ENCODE measurements at regions not wholly inside any gene's neighbourhood (a gene's known extent, or its start where the extent isn't known, plus 50 kb on each side); places are given as distances from the start of the nearest gene placed in this dataset.

DNA sequence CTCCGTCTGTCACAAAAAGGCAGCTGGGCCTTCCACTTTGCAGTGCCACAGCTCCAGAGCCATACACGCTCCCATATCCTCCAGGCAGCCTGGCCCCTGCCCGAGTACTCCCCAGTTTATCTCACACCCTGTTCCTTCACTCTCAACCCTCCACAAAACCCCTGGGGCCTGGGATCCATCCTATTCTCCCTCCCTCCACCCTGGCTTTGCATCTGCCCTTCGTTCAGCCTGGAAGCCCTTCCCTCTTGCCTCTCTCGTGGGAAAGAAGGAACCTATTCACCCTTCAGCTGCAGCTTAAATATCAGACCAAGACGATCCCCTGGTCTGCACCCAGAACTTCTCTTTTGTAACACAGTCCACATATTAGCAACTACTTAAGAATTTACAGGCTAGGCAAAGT is 56.7 kb downstream of the CAMK2N1 start:
- H4K20me1 ChIP-seq (ENCODE audit: insufficient read depth) = no peaks in the 10 kb centered on the region
- no peak overlapping the region for H3K27ac ChIP-seq
- ChIA-PET POLR2A (ENCODE audit: unreplicated experiment) (no interaction called here), CTCF (interaction anchor here (1.2 kb wide), 1 partner anchor 68 kb away, joined by 7 read pairs; no protein-coding TSS in a partner anchor)
- no peak for DNase-seq
- no peak for TF ChIP-seq EZH2 (IDR thresholded peaks at IDR 0.05; ENCODE audit: low read depth)
- TF ChIP-seq, protein P1, sequence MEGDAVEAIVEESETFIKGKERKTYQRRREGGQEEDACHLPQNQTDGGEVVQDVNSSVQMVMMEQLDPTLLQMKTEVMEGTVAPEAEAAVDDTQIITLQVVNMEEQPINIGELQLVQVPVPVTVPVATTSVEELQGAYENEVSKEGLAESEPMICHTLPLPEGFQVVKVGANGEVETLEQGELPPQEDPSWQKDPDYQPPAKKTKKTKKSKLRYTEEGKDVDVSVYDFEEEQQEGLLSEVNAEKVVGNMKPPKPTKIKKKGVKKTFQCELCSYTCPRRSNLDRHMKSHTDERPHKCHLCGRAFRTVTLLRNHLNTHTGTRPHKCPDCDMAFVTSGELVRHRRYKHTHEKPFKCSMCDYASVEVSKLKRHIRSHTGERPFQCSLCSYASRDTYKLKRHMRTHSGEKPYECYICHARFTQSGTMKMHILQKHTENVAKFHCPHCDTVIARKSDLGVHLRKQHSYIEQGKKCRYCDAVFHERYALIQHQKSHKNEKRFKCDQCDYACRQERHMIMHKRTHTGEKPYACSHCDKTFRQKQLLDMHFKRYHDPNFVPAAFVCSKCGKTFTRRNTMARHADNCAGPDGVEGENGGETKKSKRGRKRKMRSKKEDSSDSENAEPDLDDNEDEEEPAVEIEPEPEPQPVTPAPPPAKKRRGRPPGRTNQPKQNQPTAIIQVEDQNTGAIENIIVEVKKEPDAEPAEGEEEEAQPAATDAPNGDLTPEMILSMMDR (conservative IDR thresholded peaks at IDR 0.05) = no peak
- BruUV-seq (replicated peaks) = no TSS peak
- 0 out of 2 replicates have a peak, but pooled peaks cover 1% of the 10 kb centered on the region for H3K9me3 ChIP-seq (ENCODE audit: insufficient read depth, low read depth)
- intact Hi-C loops (cut with micrococcal nuclease; ENCODE audit: unreplicated experiment) = no loop called here
- peaks cover 13% of the 10 kb centered on the region for H3K4me1 ChIP-seq (replicated peaks; ENCODE audit: insufficient read depth)
- H3K79me2 ChIP-seq (ENCODE audit: low read depth) = no peaks in the 10 kb centered on the region
- H3K9me2 ChIP-seq (ENCODE audit: insufficient read depth) = no peaks in the 10 kb centered on the region
- no peak overlapping the region for H3K4me3 ChIP-seq
- H2AFZ ChIP-seq = no peak overlapping the region
- no peaks in the 10 kb centered on the region for H3K27me3 ChIP-seq (ENCODE audit: insufficient read depth, low read depth)
- H3K36me3 ChIP-seq (ENCODE audit: low read depth) = no peaks in the 10 kb centered on the region
- peaks cover 13% of the 10 kb centered on the region for H3F3A ChIP-seq (ENCODE audit: insufficient read depth, low read depth)
- H3K4me2 ChIP-seq = no peak overlapping the region

DNA sequence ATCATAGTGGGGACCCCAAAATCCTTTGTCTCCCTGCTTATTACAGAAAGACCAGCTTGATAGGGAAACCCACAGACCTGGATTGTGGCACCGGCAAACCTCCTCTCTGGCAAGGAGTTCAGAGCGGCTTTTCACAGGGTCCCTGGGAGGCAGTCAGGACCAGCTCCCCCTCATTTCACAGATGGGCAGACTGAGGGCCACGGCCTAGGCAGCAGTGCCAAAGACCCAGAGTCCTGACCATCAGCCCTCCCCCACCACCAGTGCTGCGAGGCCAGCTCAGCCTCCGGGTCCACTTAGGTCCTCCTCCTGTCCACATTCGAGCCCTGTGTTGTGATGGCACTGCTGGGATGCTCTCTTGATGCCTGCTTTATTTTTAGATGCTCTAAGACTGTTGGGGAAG is 57.2 kb downstream of the CAMK2N1 start:
- intact Hi-C loops (cut with micrococcal nuclease; ENCODE audit: unreplicated experiment) = no loop called here
- ChIA-PET POLR2A (ENCODE audit: unreplicated experiment) (no interaction called here), CTCF (interaction anchor here (1.2 kb wide), 1 partner anchor 67 kb away, joined by 7 read pairs; no protein-coding TSS in a partner anchor)
- no peaks in the 10 kb centered on the region for H4K20me1 ChIP-seq (ENCODE audit: insufficient read depth)
- H3K36me3 ChIP-seq (ENCODE audit: low read depth) = no peaks in the 10 kb centered on the region
- 0 out of 2 replicates have a peak, but pooled peaks cover 2% of the 10 kb centered on the region for H3K9me3 ChIP-seq (ENCODE audit: insufficient read depth, low read depth)
- no peak overlapping the region for H3K27ac ChIP-seq
- TF ChIP-seq EZH2 (IDR thresholded peaks at IDR 0.05; ENCODE audit: low read depth) = no peak
- TF ChIP-seq, protein P1 (conservative IDR thresholded peaks at IDR 0.05) = no peak
- no peak overlapping the region for H3K4me3 ChIP-seq
- H2AFZ ChIP-seq = no peak overlapping the region
- peaks cover 13% of the 10 kb centered on the region for H3F3A ChIP-seq (ENCODE audit: insufficient read depth, low read depth)
- no TSS peak for BruUV-seq (replicated peaks)
- no peak for DNase-seq
- no peaks in the 10 kb centered on the region for H3K27me3 ChIP-seq (ENCODE audit: insufficient read depth, low read depth)
- H3K4me1 ChIP-seq (replicated peaks; ENCODE audit: insufficient read depth) = peaks cover 13% of the 10 kb centered on the region
- no peak overlapping the region for H3K4me2 ChIP-seq
- H3K79me2 ChIP-seq (ENCODE audit: low read depth) = no peaks in the 10 kb centered on the region
- no peaks in the 10 kb centered on the region for H3K9me2 ChIP-seq (ENCODE audit: insufficient read depth)

GRCh38 chr1:20426923-20427322 is 59.1 kb downstream of the CAMK2N1 start:
- TF ChIP-seq, protein P1 (conservative IDR thresholded peaks at IDR 0.05) = no peak
- no peak for TF ChIP-seq EZH2 (IDR thresholded peaks at IDR 0.05; ENCODE audit: low read depth)
- Histone ChIP-seq H3K27ac (peak overlapping the region; percentile 60), H3K4me3 (no peak overlapping the region), H3K9me3 (ENCODE audit: insufficient read depth, low read depth) (0 out of 2 replicates have a peak, but pooled peaks cover 2% of the 10 kb centered on the region), H3K27me3 (ENCODE audit: insufficient read depth, low read depth) (no peaks in the 10 kb centered on the region), H3K4me1 (replicated peaks; ENCODE audit: insufficient read depth) (peaks cover 13% of the 10 kb centered on the region), H2AFZ (peak overlapping the region; percentile 58; the same call in 1 of the 2 replicates), H4K20me1 (ENCODE audit: insufficient read depth) (no peaks in the 10 kb centered on the region), H3F3A (ENCODE audit: insufficient read depth, low read depth) (peaks cover 13% of the 10 kb centered on the region), H3K79me2 (ENCODE audit: low read depth) (no peaks in the 10 kb centered on the region), H3K36me3 (ENCODE audit: low read depth) (no peaks in the 10 kb centered on the region), H3K9me2 (ENCODE audit: insufficient read depth) (no peaks in the 10 kb centered on the region), H3K4me2 (peak overlapping the region; percentile 55)
- intact Hi-C loops (cut with micrococcal nuclease; ENCODE audit: unreplicated experiment) = no loop called here
- DNase-seq = peak; percentile 43 to 80
- BruUV-seq (replicated peaks) = no TSS peak
- POLR2A ChIA-PET (ENCODE audit: unreplicated experiment) = interaction anchor here (0.8 kb wide), 1 partner anchor 14 kb away, joined by 3 read pairs; no protein-coding TSS in a partner anchor
- CTCF ChIA-PET = no interaction called here
